Coronary artery (tissue), 2 donors: ENCODE measurements at regions not wholly inside any gene's neighbourhood (a gene's known extent, or its start where the extent isn't known, plus 50 kb on each side); places are given as distances from the start of the nearest gene placed in this dataset.

ENCODE experiments used
- DNase-seq: peaks from one replicate; pipeline ENCODE4 v3.0.0-alpha.2; 2017; ENCODE audit warnings: low spot score
- H3K27ac ChIP-seq, 2 donors: fragments of 200-600 bp; sonication (generic); one replicate each; pipeline ENCODE4 v1.5.1; 2016 to 2019
- H3K4me3 ChIP-seq: fragments of 200-600 bp; sonication (generic); 2 replicates; pipeline ENCODE4 v1.5.1; 2016; ENCODE audit warnings: mild to moderate bottlenecking, moderate library complexity
- CTCF ChIP-seq: fragments of 200-600 bp; sonication (generic); IDR thresholded peaks from one replicate; pipeline ENCODE4 v1.5.1; 2019; ENCODE audit warnings: antibody characterized with exemption

- no peak overlapping the region for H3K4me3 ChIP-seq
- no peak for DNase-seq
- TF ChIP-seq CTCF, result no peak
- no peak overlapping the region for H3K27ac ChIP-seq
Measured at GRCh38 chr21:17446737-17447136, 66.1 kb upstream of the CXADR start.

DNA sequence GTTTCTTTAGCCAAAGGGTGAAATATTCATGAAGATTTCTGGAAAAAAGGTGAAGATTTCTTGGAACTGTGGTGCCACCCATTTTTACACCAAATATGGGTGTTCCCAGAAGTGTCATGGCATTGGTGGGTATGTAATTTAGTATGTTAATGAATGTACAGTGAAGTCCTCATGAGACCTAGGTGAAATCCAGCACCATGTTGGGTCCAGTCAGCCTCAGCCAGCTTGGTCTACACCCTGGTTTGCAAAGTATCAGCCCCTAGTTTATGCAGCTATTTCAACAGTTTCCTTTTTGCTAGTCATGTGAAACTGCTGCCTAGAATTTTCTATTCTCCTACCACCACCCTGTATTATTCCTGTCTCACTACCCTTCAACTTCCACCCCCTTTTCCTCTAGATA lies 63.1 kb upstream of the CXADR start:
- no peak for DNase-seq
- no peak for TF ChIP-seq CTCF
- Histone ChIP-seq H3K4me3 (no peak overlapping the region), H3K27ac (no peak overlapping the region)

- H3K27ac ChIP-seq, result no peak overlapping the region
- no peak for DNase-seq
- TF ChIP-seq CTCF, result no peak
- no peak overlapping the region for H3K4me3 ChIP-seq
Measured at GRCh38 chr21:17451364-17451891, 61.4 kb upstream of the CXADR start.

DNA sequence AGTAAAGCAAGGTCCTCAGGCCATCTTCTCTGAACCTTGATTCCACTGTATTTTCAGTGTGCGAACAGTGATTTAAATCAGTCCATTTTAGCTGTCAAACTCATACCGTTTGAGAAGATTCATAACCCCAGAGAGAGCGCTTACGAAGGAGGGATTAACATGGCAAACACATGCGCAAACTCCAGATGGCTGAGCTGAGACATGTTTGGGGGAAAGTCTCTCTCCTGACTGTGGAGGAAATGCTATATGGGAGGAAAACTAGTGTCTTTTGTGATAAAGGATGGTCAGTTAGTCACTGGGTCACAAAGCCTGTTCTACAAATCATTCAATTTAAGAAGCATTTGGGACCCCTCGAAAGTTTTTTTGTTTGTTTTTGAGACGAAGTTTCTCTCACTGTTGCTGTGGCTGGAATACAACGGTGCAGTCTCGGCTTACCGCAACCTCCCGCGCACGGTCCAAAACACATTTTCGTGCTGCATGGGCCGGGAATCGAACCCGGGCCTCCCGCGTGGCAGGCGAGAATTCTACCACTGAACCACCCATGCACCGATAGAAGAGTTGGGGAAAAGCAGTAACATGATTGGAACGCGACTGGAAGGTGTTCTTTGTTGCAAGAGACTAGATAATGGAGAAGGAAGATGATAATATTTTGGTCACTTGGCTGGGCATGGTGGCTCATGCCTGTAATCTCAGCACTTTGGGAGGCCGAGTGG lies 58.4 kb upstream of the CXADR start:
- Histone ChIP-seq H3K4me3 (no peak overlapping the region), H3K27ac (no peak overlapping the region)
- no peak for DNase-seq
- TF ChIP-seq CTCF, result no peak

DNA sequence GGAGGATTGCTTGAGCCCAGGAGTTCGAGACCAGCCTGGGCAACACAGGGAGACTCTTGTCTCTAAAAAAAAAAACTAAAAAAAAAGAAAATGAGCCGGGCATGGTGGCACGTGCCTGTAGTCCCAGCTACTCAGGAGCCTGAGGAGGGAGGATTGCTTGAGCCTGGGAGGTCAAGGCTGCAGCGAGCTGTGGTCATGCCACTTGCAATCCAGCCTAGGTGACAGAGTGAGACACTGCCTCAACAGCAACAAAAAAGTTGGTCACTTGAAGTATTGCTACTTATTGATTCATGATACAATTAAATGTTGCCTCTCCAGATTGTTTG lies 57.9 kb upstream of the CXADR start:
- Histone ChIP-seq H3K4me3 (no peak overlapping the region), H3K27ac (no peak overlapping the region)
- DNase-seq, result no peak
- TF ChIP-seq CTCF, result no peak

- no peak for DNase-seq
- Histone ChIP-seq H3K27ac (no peak overlapping the region), H3K4me3 (no peak overlapping the region)
- TF ChIP-seq CTCF, result no peak
Measured at GRCh38 chr21:17455451-17455850, 57.4 kb upstream of the CXADR start.

GRCh38 chr21:17458279-17458678 lies 54.6 kb upstream of the CXADR start:
- no peak overlapping the region for H3K27ac ChIP-seq
- H3K4me3 ChIP-seq, result no peak overlapping the region
- no peak for TF ChIP-seq CTCF
- DNase-seq, result no peak
